SU-DHL-6 (cell line): ENCODE measurements at regions not wholly inside any gene's neighbourhood (a gene's known extent, or its start where the extent isn't known, plus 50 kb on each side); places are given as distances from the start of the nearest gene placed in this dataset.
A peak's percentile ranks its signal among the peaks of the same experiment; 100 is the strongest.

Experiments used
- H2AFZ ChIP-seq: fragments of 200-600 bp; sonication (generic); 2 replicates; pipeline ENCODE4 v1.6.1; 2014; ENCODE audit warnings: low read depth, mild to moderate bottlenecking, moderate library complexity, mixed read lengths, antibody characterized with exemption, low read length; ENCODE audit not compliant: severe bottlenecking
- H3F3A ChIP-seq: fragments of 200-600 bp; shearing (Covaris generic); 2 replicates; pipeline ENCODE4 v1.6.0; 2016; ENCODE audit warnings: antibody characterized with exemption, mild to moderate bottlenecking; ENCODE audit not compliant: insufficient read depth
- H3K27ac ChIP-seq: fragments of 200-600 bp; sonication (generic); 2 replicates; pipeline ENCODE4 v1.5.1; 2016; ENCODE audit warnings: low read depth, mild to moderate bottlenecking, low read length, moderate library complexity, mixed read lengths
- H3K27me3 ChIP-seq: fragments of 200-600 bp; sonication (generic), shearing (Covaris generic); 2 replicates; pipeline ENCODE4 v1.6.0; 2014; ENCODE audit warnings: mild to moderate bottlenecking, low read length
- H3K36me3 ChIP-seq: fragments of 200-600 bp; sonication (generic); 2 replicates; pipeline ENCODE4 v1.6.1; 2014; ENCODE audit warnings: mild to moderate bottlenecking, low read length, mixed read lengths
- H3K4me2 ChIP-seq: fragments of 300-600, 200-600 bp; shearing (Covaris generic), sonication (generic); 2 replicates; pipeline ENCODE4 v1.6.0; 2014; ENCODE audit warnings: low read length, low read depth, mild to moderate bottlenecking; ENCODE audit not compliant: poor library complexity, severe bottlenecking
- H3K4me3 ChIP-seq: fragments of 200-600 bp; sonication (generic); 2 replicates; pipeline ENCODE4 v1.5.1; 2014; ENCODE audit warnings: antibody characterized with exemption, low read length, mild to moderate bottlenecking, mixed read lengths; ENCODE audit not compliant: insufficient read depth, poor library complexity, severe bottlenecking
- H3K79me2 ChIP-seq: fragments of 200-600 bp; sonication (generic); 2 replicates; pipeline ENCODE4 v1.6.1; 2014; ENCODE audit warnings: mild to moderate bottlenecking, low read length, moderate library complexity; ENCODE audit not compliant: insufficient read depth
- H3K9ac ChIP-seq: fragments of 200-600 bp; sonication (generic); 2 replicates; pipeline ENCODE4 v1.7.0; 2014; ENCODE audit warnings: mild to moderate bottlenecking, low read length
- H3K9me2 ChIP-seq: fragments of 200-600 bp; sonication (generic); replicated peaks from 2 replicates; pipeline ENCODE4 v1.6.1; 2014; ENCODE audit warnings: low read length; ENCODE audit not compliant: insufficient read depth
- H3K9me3 ChIP-seq: fragments of 200-600 bp; sonication (generic); 2 replicates; pipeline ENCODE4 v1.6.1; 2014; ENCODE audit warnings: low read length, mixed read lengths; ENCODE audit not compliant: insufficient read depth
- H4K20me1 ChIP-seq: fragments of 200-600 bp; sonication (generic); 2 replicates; pipeline ENCODE4 v1.6.1; 2014; ENCODE audit warnings: low read depth, mild to moderate bottlenecking, antibody characterized with exemption, low read length, moderate library complexity, mixed read lengths
- CTCF ChIP-seq: fragments of 200-600 bp; sonication (generic); IDR thresholded peaks from one replicate; pipeline ENCODE4 v1.5.1; 2017; ENCODE audit warnings: antibody characterized with exemption, mild to moderate bottlenecking, low read length, moderate library complexity; ENCODE audit not compliant: insufficient read depth, poor library complexity, severe bottlenecking
- EZH2phosphoT487 ChIP-seq: fragments of 200-600 bp; sonication (generic), shearing (Covaris generic); conservative IDR thresholded peaks from 2 replicates; pipeline ENCODE4 v1.6.1; 2018; ENCODE audit warnings: mild to moderate bottlenecking, antibody characterized with exemption, low read length, moderate library complexity, mixed read lengths

GRCh38 chr1:234988155-234988517, 140.5 kb downstream of the TOMM20 start:
- Histone ChIP-seq H3K4me2 (peak overlapping the region; percentile 36), H4K20me1 (no peaks in the 10 kb centered on the region), H2AFZ (peak overlapping the region; percentile 64), H3K36me3 (no peaks in the 10 kb centered on the region), H3K79me2 (no peaks in the 10 kb centered on the region), H3K9me2 (no peaks in the 10 kb centered on the region), H3K9ac (peak overlapping the region; percentile 26; the same call in 1 of the 2 replicates), H3F3A (0 out of 2 replicates have a peak, but pooled peaks cover 6% of the 10 kb centered on the region), H3K27me3 (no peaks in the 10 kb centered on the region), H3K27ac (peak overlapping the region; percentile 41; the same call in 1 of the 2 replicates), H3K9me3 (no peaks in the 10 kb centered on the region), H3K4me3 (no peak overlapping the region)
- TF ChIP-seq EZH2phosphoT487 (no peak), CTCF (no peak)

- H3K27ac ChIP-seq, result peak overlapping the region; percentile 41; the same call in 1 of the 2 replicates
- H3K4me3 ChIP-seq, result no peak overlapping the region
Observed at GRCh38 chr1:234987415-234988154, 141.1 kb downstream of the TOMM20 start.

GRCh38 chr1:234986750-234987414, 141.8 kb downstream of the TOMM20 start:
- peak overlapping the region; percentile 31; the same call in 1 of the 2 replicates for H3K27ac ChIP-seq
- H3F3A ChIP-seq, result peaks cover 13% of the 10 kb centered on the region; the same call in 1 of the 2 replicates
- no peaks in the 10 kb centered on the region for H3K27me3 ChIP-seq
- no peaks in the 10 kb centered on the region for H3K9me3 ChIP-seq
- no peaks in the 10 kb centered on the region for H3K79me2 ChIP-seq
- no peak overlapping the region for H3K4me3 ChIP-seq
- peak overlapping the region; percentile 26 for H3K9ac ChIP-seq
- H3K4me2 ChIP-seq, result peak overlapping the region; percentile 36
- H2AFZ ChIP-seq, result peak overlapping the region; percentile 64
- no peaks in the 10 kb centered on the region for H3K36me3 ChIP-seq
- H4K20me1 ChIP-seq, result no peaks in the 10 kb centered on the region
- H3K9me2 ChIP-seq, result no peaks in the 10 kb centered on the region
- no peak for TF ChIP-seq CTCF
- TF ChIP-seq EZH2phosphoT487, result no peak

More at GRCh38 chr1:234987415-234988154, 141.1 kb downstream of the TOMM20 start:
- Histone ChIP-seq H3K4me2 (peak overlapping the region; percentile 36), H3F3A (peaks cover 6% of the 10 kb centered on the region; the same call in 1 of the 2 replicates), H3K27me3 (no peaks in the 10 kb centered on the region), H3K9ac (peak overlapping the region; percentile 26), H3K36me3 (no peaks in the 10 kb centered on the region), H4K20me1 (no peaks in the 10 kb centered on the region), H2AFZ (peak overlapping the region; percentile 64), H3K9me3 (no peaks in the 10 kb centered on the region), H3K9me2 (no peaks in the 10 kb centered on the region), H3K79me2 (no peaks in the 10 kb centered on the region)
- TF ChIP-seq EZH2phosphoT487 (no peak), CTCF (no peak)
